H9 (cell line): ENCODE measurements at regions not wholly inside any gene's neighbourhood (a gene's known extent, or its start where the extent isn't known, plus 50 kb on each side); places are given as distances from the start of the nearest gene placed in this dataset.

Experiments used
- DNase-seq: peaks from one replicate; pipeline ENCODE4 v3.0.0-alpha.2; 2017
- H2AFZ ChIP-seq: one replicate; pipeline ENCODE4 v1.6.1; 2013; ENCODE audit warnings: mild to moderate bottlenecking, low read length, control low read depth, moderate library complexity
- H2AK5ac ChIP-seq: 2 replicates; pipeline ENCODE4 v1.6.1; 2013; ENCODE audit warnings: low read length, control low read depth, mixed read lengths; ENCODE audit not compliant: insufficient read length
- H2BK120ac ChIP-seq: one replicate; pipeline ENCODE4 v1.6.1; 2013; ENCODE audit warnings: low read depth, mild to moderate bottlenecking, low read length, control low read depth, inconsistent platforms; ENCODE audit not compliant: poor library complexity, severe bottlenecking
- H2BK12ac ChIP-seq: 2 replicates; pipeline ENCODE4 v1.6.1; 2013; ENCODE audit warnings: low read length, control low read depth, mixed read lengths, low read depth; ENCODE audit not compliant: insufficient read length
- H2BK15ac ChIP-seq: 2 replicates; pipeline ENCODE4 v1.6.1; 2013; ENCODE audit warnings: low read depth, low read length, control low read depth
- H2BK20ac ChIP-seq: one replicate; pipeline ENCODE4 v1.6.1; 2013; ENCODE audit warnings: low read depth, mild to moderate bottlenecking, low read length, control low read depth, inconsistent platforms; ENCODE audit not compliant: poor library complexity, severe bottlenecking
- H2BK5ac ChIP-seq: 2 replicates; pipeline ENCODE4 v1.6.1; 2013; ENCODE audit warnings: low read length, control low read depth, mixed read lengths; ENCODE audit not compliant: insufficient read length
- H3K14ac ChIP-seq: 2 replicates; pipeline ENCODE4 v1.6.1; 2013; ENCODE audit warnings: low read length, control low read depth; ENCODE audit not compliant: insufficient read depth
- H3K18ac ChIP-seq: 2 replicates; pipeline ENCODE4 v1.6.1; 2013; ENCODE audit warnings: low read depth, mild to moderate bottlenecking, mixed read lengths, low read length, control low read depth; ENCODE audit not compliant: insufficient read length
- H3K23ac ChIP-seq: 2 replicates; pipeline ENCODE4 v1.6.1; 2013; ENCODE audit warnings: low read length, control low read depth, mixed read lengths, low read depth; ENCODE audit not compliant: insufficient read length
- H3K23me2 ChIP-seq: 2 replicates; pipeline ENCODE4 v1.6.1; 2013; ENCODE audit warnings: low read depth, mild to moderate bottlenecking, mixed read lengths, low read length, control low read depth; ENCODE audit not compliant: insufficient read length, poor library complexity, severe bottlenecking
- H3K27ac ChIP-seq: 2 replicates; pipeline ENCODE4 v1.5.1; 2013; ENCODE audit warnings: low read length, control low read depth, mixed read lengths, low read depth; ENCODE audit not compliant: insufficient read length
- H3K27me3 ChIP-seq: 2 replicates; pipeline ENCODE4 v1.6.1; 2013; ENCODE audit warnings: low read length, control low read depth, inconsistent platforms; ENCODE audit not compliant: insufficient read depth
- H3K4ac ChIP-seq: 2 replicates; pipeline ENCODE4 v1.6.1; 2013; ENCODE audit warnings: low read depth, mild to moderate bottlenecking, control low read depth, inconsistent platforms, low read length, moderate library complexity
- H3K4me1 ChIP-seq: 2 replicates; pipeline ENCODE4 v1.6.1; 2013; ENCODE audit warnings: low read length, control low read depth, inconsistent platforms; ENCODE audit not compliant: insufficient read depth
- H3K4me2 ChIP-seq: 2 replicates; pipeline ENCODE4 v1.6.1; 2013; ENCODE audit warnings: low read length, control low read depth, mixed read lengths; ENCODE audit not compliant: insufficient read length, insufficient read depth
- H3K56ac ChIP-seq: 2 replicates; pipeline ENCODE4 v1.6.1; 2013; ENCODE audit warnings: low read depth, mild to moderate bottlenecking, mixed read lengths, low read length, control low read depth; ENCODE audit not compliant: insufficient read length
- H3K79me1 ChIP-seq: 2 replicates; pipeline ENCODE4 v1.6.1; 2013; ENCODE audit warnings: low read depth, mild to moderate bottlenecking, moderate library complexity, low read length, control low read depth, inconsistent platforms; ENCODE audit not compliant: insufficient read depth, poor library complexity, severe bottlenecking
- H3K79me2 ChIP-seq: 2 replicates; pipeline ENCODE4 v1.6.1; 2013; ENCODE audit warnings: low read length, control low read depth, inconsistent platforms; ENCODE audit not compliant: insufficient read depth
- H3K9ac ChIP-seq: 2 replicates; pipeline ENCODE4 v1.6.1; 2013; ENCODE audit warnings: low read length, control low read depth, mixed read lengths; ENCODE audit not compliant: insufficient read length; ENCODE audit errors: extremely low read depth
- H3K9me3 ChIP-seq: one replicate; pipeline ENCODE4 v1.6.1; 2013; ENCODE audit warnings: low read depth, low read length, inconsistent platforms; ENCODE audit not compliant: control insufficient read depth
- H3T11ph ChIP-seq: one replicate; pipeline ENCODE4 v1.6.1; 2013; ENCODE audit warnings: mild to moderate bottlenecking, low read length, control low read depth, inconsistent platforms
- H4K20me1 ChIP-seq: one replicate; pipeline ENCODE4 v1.6.1; 2013; ENCODE audit not compliant: control insufficient read depth, insufficient read length, insufficient read depth
- H4K5ac ChIP-seq: 2 replicates; pipeline ENCODE4 v1.6.1; 2013; ENCODE audit warnings: low read depth, mild to moderate bottlenecking, mixed read lengths, low read length, control low read depth; ENCODE audit not compliant: insufficient read length
- H4K8ac ChIP-seq: replicated peaks from 2 replicates; pipeline ENCODE4 v1.6.1; 2013; ENCODE audit warnings: low read length, control low read depth, mixed read lengths, low read depth; ENCODE audit not compliant: insufficient read length
- H4K91ac ChIP-seq: 2 replicates; pipeline ENCODE4 v1.6.1; 2013; ENCODE audit warnings: low read depth, mild to moderate bottlenecking, moderate library complexity, mixed read lengths, low read length, control low read depth; ENCODE audit not compliant: insufficient read length
- H3K27ac Mint-ChIP-seq, 3 experiments: 2 replicates in 2 of 3; 3 replicates in 1 of 3; pipeline ENCODE4 v1.8.0; 2020 to 2021; ENCODE audit warnings: mixed read lengths in 3 of 3, mild to moderate bottlenecking in 1 of 3, moderate library complexity in 1 of 3
- H3K27me3 Mint-ChIP-seq: 2 replicates; pipeline ENCODE4 v1.8.0; 2021; ENCODE audit warnings: low read depth, mild to moderate bottlenecking, moderate library complexity, mixed read lengths
- H3K36me3 Mint-ChIP-seq, 3 experiments: 2 replicates in 2 of 3; 3 replicates in 1 of 3; pipeline ENCODE4 v1.8.0; 2020 to 2021; ENCODE audit warnings: low read depth in 3 of 3, mixed read lengths in 3 of 3; ENCODE audit not compliant: insufficient read depth in 1 of 3
- H3K4me1 Mint-ChIP-seq, 2 experiments: 2 replicates each; pipeline ENCODE4 v1.8.0; 2020; ENCODE audit warnings: mixed read lengths in 2 of 2
- H3K4me3 Mint-ChIP-seq, 2 experiments: 2 replicates in 1 of 2; 3 replicates in 1 of 2; pipeline ENCODE4 v1.8.0; 2020 to 2021; ENCODE audit warnings: mild to moderate bottlenecking in 2 of 2, mixed read lengths in 2 of 2, moderate library complexity in 1 of 2
- H3K9me3 Mint-ChIP-seq, 2 experiments: 2 replicates in 1 of 2; 3 replicates in 1 of 2; pipeline ENCODE4 v1.8.0; 2020; ENCODE audit warnings: mild to moderate bottlenecking in 2 of 2, mixed read lengths in 2 of 2, moderate library complexity in 1 of 2
- WGBS: extraction: QIAGEN DNeasy Blood & Tissue Kit; methylation state at CpG from one replicate; pipeline ENCODE4 v1.1.7; 2013; ENCODE audit warnings: missing lambda C conversion rate, low lambda C conversion rate, mixed read lengths; ENCODE audit not compliant: insufficient read length; ENCODE audit errors: extremely low coverage; 5-methylcytosine and 5-hydroxymethylcytosine counted together
- TF ChIP-seq, protein P1 (sequence below): fragments of 200-600 bp; sonication (generic); conservative IDR thresholded peaks from 3 replicates; pipeline ENCODE4 v1.8.0; 2021; ENCODE audit warnings: antibody characterized with exemption, mild to moderate bottlenecking

DNA sequence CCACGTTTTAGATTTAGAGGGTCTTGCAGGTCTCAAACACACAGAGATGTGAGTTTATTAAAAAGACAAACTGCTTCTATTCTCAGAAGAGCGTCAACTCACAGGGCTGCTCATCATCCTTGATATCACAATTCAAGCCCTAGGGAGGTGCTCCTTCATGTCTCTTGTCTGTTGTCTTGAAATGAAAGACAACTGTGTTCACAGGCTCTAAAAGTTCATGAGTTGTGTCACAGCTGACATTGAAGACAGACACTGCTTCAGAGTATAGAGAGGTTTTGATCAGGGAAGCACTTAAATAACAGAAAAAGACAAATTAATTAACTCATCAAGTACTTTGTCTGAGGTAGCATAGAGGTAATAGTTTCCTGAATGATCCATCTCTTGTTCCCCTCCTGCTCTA is 1917.6 kb upstream of the WWC1 start:
- Histone ChIP-seq H2BK20ac (no peak overlapping the region), H3K23ac (no peak overlapping the region), H3K9ac (no peak overlapping the region), H3K9me3 (no peaks in the 10 kb centered on the region), H2AFZ (no peak overlapping the region), H4K8ac (no peak overlapping the region), H3K4me1 (no peaks in the 10 kb centered on the region; the same call in 1 of the 2 replicates), H3K27me3 (no peaks in the 10 kb centered on the region), H3K27ac (no peak overlapping the region), H2BK12ac (no peak overlapping the region), H4K20me1 (no peaks in the 10 kb centered on the region), H2BK5ac (no peak overlapping the region), H3K79me1 (no peaks in the 10 kb centered on the region), H2AK5ac (no peak overlapping the region), H3K4me2 (no peak overlapping the region), H3K79me2 (no peaks in the 10 kb centered on the region), H3K18ac (no peak overlapping the region), H3K4ac (no peak overlapping the region), H2BK15ac (no peak overlapping the region), H4K91ac (no peak overlapping the region), H3K56ac (no peak overlapping the region), H2BK120ac (no peak overlapping the region), H3K14ac (no peak overlapping the region), H4K5ac (no peak overlapping the region), H3K23me2 (no peaks in the 10 kb centered on the region), H3T11ph (no peak overlapping the region)
- Mint-ChIP-seq H3K36me3 (peaks cover 3 to 6% (median 6%) of the 10 kb centered on the region in 3 experiments; a peak in 6 of 7 replicates), H3K27ac (no peak overlapping the region), H3K4me1 (peaks cover 13% of the 10 kb centered on the region in 2 experiments), H3K4me3 (no peak overlapping the region), H3K9me3 (peaks cover under 1 to 1% of the 10 kb centered on the region in 2 experiments; a peak in 1 of 5 replicates), H3K27me3 (no peaks in the 10 kb centered on the region)
- DNase-seq: no peak
- TF ChIP-seq, protein P1, sequence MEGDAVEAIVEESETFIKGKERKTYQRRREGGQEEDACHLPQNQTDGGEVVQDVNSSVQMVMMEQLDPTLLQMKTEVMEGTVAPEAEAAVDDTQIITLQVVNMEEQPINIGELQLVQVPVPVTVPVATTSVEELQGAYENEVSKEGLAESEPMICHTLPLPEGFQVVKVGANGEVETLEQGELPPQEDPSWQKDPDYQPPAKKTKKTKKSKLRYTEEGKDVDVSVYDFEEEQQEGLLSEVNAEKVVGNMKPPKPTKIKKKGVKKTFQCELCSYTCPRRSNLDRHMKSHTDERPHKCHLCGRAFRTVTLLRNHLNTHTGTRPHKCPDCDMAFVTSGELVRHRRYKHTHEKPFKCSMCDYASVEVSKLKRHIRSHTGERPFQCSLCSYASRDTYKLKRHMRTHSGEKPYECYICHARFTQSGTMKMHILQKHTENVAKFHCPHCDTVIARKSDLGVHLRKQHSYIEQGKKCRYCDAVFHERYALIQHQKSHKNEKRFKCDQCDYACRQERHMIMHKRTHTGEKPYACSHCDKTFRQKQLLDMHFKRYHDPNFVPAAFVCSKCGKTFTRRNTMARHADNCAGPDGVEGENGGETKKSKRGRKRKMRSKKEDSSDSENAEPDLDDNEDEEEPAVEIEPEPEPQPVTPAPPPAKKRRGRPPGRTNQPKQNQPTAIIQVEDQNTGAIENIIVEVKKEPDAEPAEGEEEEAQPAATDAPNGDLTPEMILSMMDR: no peak
- WGBS: no CpG with 5 or more reads among the region's 2 CpGs
